CD8-positive, alpha-beta memory T cell (primary cell): ENCODE measurements at regions not wholly inside any gene's neighbourhood (a gene's known extent, or its start where the extent isn't known, plus 50 kb on each side); places are given as distances from the start of the nearest gene placed in this dataset.

Source experiments
- CTCF ChIA-PET: fragments of 350-600 bp; sonication (Branson Sonifier 250); formaldehyde crosslinking; loops from one replicate; lab custom pipeline; 2021; ENCODE audit warnings: antibody characterized with exemption; lab: Charles Lee
- POLR2A ChIA-PET: fragments of 350-600 bp; sonication (Branson Sonifier 250); formaldehyde crosslinking; loops from one replicate; lab custom pipeline; 2021; ENCODE audit warnings: antibody characterized with exemption; lab: Charles Lee
- DNase-seq, 5 donors: peaks; one replicate each; pipeline versions ENCODE4 v3.0.0 to v3.0.0-alpha.2; 2020 to 2022; ENCODE audit warnings: mixed read lengths in 1 of 5
- H3K27ac ChIP-seq: one replicate; pipeline ENCODE4 v1.7.0; 2013; ENCODE audit warnings: low read depth, mild to moderate bottlenecking, low read length, moderate library complexity
- H3K27me3 ChIP-seq: 2 replicates; pipeline ENCODE4 v1.7.0; 2013; ENCODE audit warnings: low read length, mild to moderate bottlenecking; ENCODE audit not compliant: insufficient read depth, poor library complexity, severe bottlenecking
- H3K36me3 ChIP-seq: 2 replicates; pipeline ENCODE4 v1.7.0; 2013; ENCODE audit warnings: mild to moderate bottlenecking, low read length, moderate library complexity; ENCODE audit not compliant: insufficient read depth
- H3K4me1 ChIP-seq: 2 replicates; pipeline ENCODE4 v1.7.0; 2013; ENCODE audit warnings: mild to moderate bottlenecking, low read length, moderate library complexity; ENCODE audit not compliant: insufficient read depth
- H3K4me3 ChIP-seq: 2 replicates; pipeline ENCODE4 v1.7.0; 2013; ENCODE audit warnings: mild to moderate bottlenecking, low read length
- H3K9me3 ChIP-seq: 2 replicates; pipeline ENCODE4 v1.7.0; 2013; ENCODE audit warnings: mild to moderate bottlenecking, low read length
- H3K27ac Mint-ChIP-seq, 8 donors: one replicate each; pipeline ENCODE4 v1.8.0; 2020 to 2021; ENCODE audit warnings: mixed read lengths in 8 of 8, mild to moderate bottlenecking in 6 of 8, inconsistent platforms in 3 of 8, moderate library complexity in 3 of 8
- H3K27me3 Mint-ChIP-seq, 2 donors: one replicate each; pipeline ENCODE4 v1.8.0; 2020 to 2021; ENCODE audit warnings: mixed read lengths in 2 of 2, mild to moderate bottlenecking in 1 of 2, moderate library complexity in 1 of 2
- H3K36me3 Mint-ChIP-seq, 3 donors: one replicate each; pipeline ENCODE4 v1.8.0; 2020 to 2021; ENCODE audit warnings: mixed read lengths in 3 of 3, inconsistent platforms in 1 of 3, mild to moderate bottlenecking in 1 of 3
- H3K4me1 Mint-ChIP-seq, 3 donors: one replicate each; pipeline ENCODE4 v1.8.0; 2020 to 2021; ENCODE audit warnings: mixed read lengths in 3 of 3, inconsistent platforms in 1 of 3, mild to moderate bottlenecking in 1 of 3
- H3K4me3 Mint-ChIP-seq, 7 donors: one replicate each; pipeline ENCODE4 v1.8.0; 2020 to 2021; ENCODE audit warnings: mixed read lengths in 7 of 7, mild to moderate bottlenecking in 6 of 7, moderate library complexity in 4 of 7, inconsistent platforms in 2 of 7
- H3K9me3 Mint-ChIP-seq, 5 donors: one replicate each; pipeline ENCODE4 v1.8.0; 2020 to 2022; ENCODE audit warnings: mixed read lengths in 5 of 5, mild to moderate bottlenecking in 3 of 5, moderate library complexity in 2 of 5, inconsistent platforms in 1 of 5

DNA sequence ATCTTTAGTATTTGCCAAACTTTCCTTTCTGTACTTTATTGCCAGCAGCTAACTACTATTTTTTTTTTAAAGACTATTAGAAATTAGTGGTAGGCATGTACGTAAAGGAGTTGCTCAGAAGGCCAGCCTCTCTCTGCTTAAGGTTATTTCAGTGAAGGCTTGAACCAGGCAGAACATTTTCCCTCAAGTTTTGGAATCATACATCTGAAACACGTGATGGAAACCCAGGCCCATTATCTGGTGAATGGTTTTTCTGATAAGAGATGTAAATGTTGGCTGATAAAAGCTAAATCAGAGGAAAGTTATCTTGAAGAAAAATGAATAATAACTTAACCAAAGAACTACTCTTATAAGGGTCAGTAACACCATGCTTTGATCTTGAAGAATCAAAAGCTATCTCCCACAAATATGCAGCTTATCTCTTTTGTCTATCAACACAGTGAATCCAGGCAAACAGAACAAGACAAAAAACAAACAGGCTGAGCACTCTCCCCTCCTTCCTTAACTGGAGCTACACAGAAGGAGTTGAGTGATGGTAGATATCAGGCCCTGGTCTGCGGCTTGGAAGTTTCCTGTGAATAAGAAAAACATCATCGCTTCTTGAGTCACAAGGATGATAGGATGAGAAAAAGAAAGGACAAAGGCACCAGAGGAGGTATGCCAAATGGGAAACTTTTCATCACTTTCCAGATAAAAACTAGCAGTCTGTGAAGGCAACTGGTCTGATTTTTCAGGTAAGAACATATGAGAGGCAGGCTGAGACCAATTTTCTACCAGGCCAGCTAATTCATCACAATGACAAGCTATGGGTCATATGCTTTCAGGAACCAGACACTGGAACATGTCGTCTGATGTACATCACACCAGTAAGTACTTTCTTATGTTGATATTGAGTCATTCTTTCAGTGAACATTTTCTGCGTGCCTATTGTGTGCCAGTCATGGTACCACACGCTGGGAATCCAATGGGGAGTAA lies 88.4 kb upstream of the STK17B start:
- Mint-ChIP-seq H3K27ac (peak overlapping the region; percentile 73 to 95 (median 92)), H3K4me3 (peak overlapping the region; percentile 30 to 75 (median 68)), H3K9me3 (no peaks in the 10 kb centered on the region), H3K4me1 (peaks cover 53 to 77% (median 74%) of the 10 kb centered on the region in 3 donors), H3K36me3 (no peaks in the 10 kb centered on the region), H3K27me3 (no peaks in the 10 kb centered on the region)
- POLR2A ChIA-PET: interaction anchor here (0.7 to 1.9 kb wide), 4 partner anchors 11 to 77 kb away, joined by 3 to 5 read pairs (median 4); no protein-coding TSS in a partner anchor
- H3K4me3 ChIP-seq: peak overlapping the region; percentile 60
- DNase-seq: peak in 1 of 5 donors; percentile 44
- CTCF ChIA-PET: interaction anchor here (0.9 to 3.4 kb wide), 15 partner anchors 9 to 191 kb away, joined by 3 to 13 read pairs (median 4); partner anchors contain the start of genes DNAH7 and STK17B
- H3K9me3 ChIP-seq: no peaks in the 10 kb centered on the region
- H3K27ac ChIP-seq: peak overlapping the region; percentile 55
- peaks cover 63% of the 10 kb centered on the region for H3K4me1 ChIP-seq
- no peaks in the 10 kb centered on the region for H3K36me3 ChIP-seq
- H3K27me3 ChIP-seq: no peaks in the 10 kb centered on the region

DNA sequence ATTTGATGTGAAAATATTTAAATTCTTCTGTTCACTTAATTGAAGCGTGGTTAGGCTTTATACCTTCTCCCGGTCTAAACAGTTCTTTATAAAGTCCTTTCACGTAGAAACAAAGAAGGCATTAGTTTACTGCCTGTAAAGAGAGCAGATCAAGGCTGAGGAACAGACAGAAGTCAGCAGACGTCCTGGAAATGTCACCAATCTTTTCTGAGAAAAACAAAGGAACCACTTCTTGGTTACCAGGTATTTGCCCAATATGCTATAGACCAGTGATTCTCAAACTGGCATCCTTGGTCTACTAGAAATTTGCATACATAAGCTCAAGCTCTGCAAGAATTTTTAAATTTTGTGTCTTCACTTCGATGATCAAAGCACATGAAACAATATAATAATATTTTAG lies 89.2 kb upstream of the STK17B start:
- peak in 1 of 5 donors; percentile 52 for DNase-seq
- H3K4me1 ChIP-seq: peaks cover 67% of the 10 kb centered on the region

DNA sequence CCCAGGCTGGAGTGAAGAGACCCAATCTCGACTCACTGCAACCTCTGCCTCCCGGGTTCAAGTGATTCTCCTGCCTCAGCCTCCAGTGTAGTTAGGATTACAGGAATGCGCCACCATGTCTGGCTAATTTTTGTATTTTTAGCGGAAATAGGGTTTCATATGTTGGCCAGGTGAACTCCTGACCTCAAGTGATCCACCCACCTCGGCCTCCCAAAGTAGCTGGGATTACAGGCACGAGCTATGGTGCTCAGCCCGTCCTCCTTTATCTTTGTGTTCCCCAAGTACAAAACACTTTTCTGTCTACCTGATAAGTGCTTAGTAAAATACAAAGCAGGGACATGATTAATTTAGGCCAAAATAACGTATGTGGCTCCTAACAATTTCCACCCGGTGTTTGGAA lies 91.2 kb upstream of the STK17B start:
- Histone ChIP-seq H3K36me3 (no peaks in the 10 kb centered on the region), H3K4me1 (peaks cover 83% of the 10 kb centered on the region), H3K9me3 (no peaks in the 10 kb centered on the region), H3K27me3 (no peaks in the 10 kb centered on the region), H3K4me3 (peak overlapping the region; percentile 38), H3K27ac (peak overlapping the region; percentile 34)
- no peaks in the 10 kb centered on the region for H3K27me3 Mint-ChIP-seq
- no peaks in the 10 kb centered on the region for H3K9me3 Mint-ChIP-seq
- peak overlapping the region; percentile 81 to 98 (median 96) for H3K27ac Mint-ChIP-seq
- ChIA-PET CTCF (interaction anchor here (0.9 to 1.2 kb wide), 3 partner anchors 9 to 185 kb away, joined by 3 to 6 read pairs (median 3); no protein-coding TSS in a partner anchor), POLR2A (interaction anchor here (0.7 to 1.3 kb wide), 3 partner anchors 86 to 96 kb away, joined by 3 to 5 read pairs (median 5); partner anchors contain the start of gene STK17B)
- H3K36me3 Mint-ChIP-seq: no peaks in the 10 kb centered on the region
- H3K4me3 Mint-ChIP-seq: peak overlapping the region; percentile 14 to 84 (median 79)
- DNase-seq: no peak
- peaks cover 57 to 90% (median 87%) of the 10 kb centered on the region in 3 donors for H3K4me1 Mint-ChIP-seq

More for the DNA sequence above, 89.2 kb upstream of the STK17B start:
- Histone ChIP-seq H3K27ac (peak overlapping the region; percentile 55), H3K27me3 (no peaks in the 10 kb centered on the region), H3K4me3 (peak overlapping the region; percentile 60), H3K36me3 (no peaks in the 10 kb centered on the region), H3K9me3 (no peaks in the 10 kb centered on the region)
- no peaks in the 10 kb centered on the region for H3K9me3 Mint-ChIP-seq
- CTCF ChIA-PET: interaction anchor here (0.9 to 3.4 kb wide), 11 partner anchors 8 to 182 kb away, joined by 3 to 13 read pairs (median 3); partner anchors contain the start of gene STK17B
- H3K36me3 Mint-ChIP-seq: no peaks in the 10 kb centered on the region
- POLR2A ChIA-PET: interaction anchor here (1.4 kb wide), 1 partner anchor 27 kb away, joined by 5 read pairs; no protein-coding TSS in a partner anchor
- H3K4me1 Mint-ChIP-seq: peaks cover 54 to 82% (median 81%) of the 10 kb centered on the region in 3 donors
- peak overlapping the region; percentile 73 to 95 (median 92) for H3K27ac Mint-ChIP-seq
- H3K4me3 Mint-ChIP-seq: peak overlapping the region; percentile 30 to 75 (median 68)
- no peaks in the 10 kb centered on the region for H3K27me3 Mint-ChIP-seq

DNA sequence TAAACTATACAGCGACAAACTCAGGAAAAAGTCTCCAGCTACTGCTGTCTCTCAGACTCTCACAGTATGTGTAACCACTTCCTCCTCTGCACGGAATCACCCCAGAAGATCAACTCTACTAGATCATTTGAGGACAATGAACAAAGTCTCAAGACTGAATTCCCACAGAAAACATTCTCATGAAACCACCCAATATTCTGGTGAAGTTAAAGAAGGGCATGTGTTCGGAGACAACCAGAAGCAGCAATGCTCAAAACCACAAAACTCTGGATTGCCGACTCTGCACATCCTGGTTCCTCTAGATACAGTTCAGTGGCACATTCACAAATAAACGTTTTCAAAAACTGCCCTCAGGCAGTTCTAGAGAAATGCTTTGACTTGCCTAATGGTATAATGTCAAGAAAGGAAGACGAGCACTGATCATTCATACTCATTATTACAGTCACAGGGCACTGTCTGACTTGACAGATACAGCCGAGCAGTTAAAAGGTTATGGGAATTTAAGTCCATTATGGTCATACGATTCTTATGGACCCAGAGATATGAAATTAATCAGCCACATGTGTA lies 91.9 kb upstream of the STK17B start:
- no peaks in the 10 kb centered on the region for H3K27me3 Mint-ChIP-seq
- POLR2A ChIA-PET: interaction anchor here (0.7 to 1.3 kb wide), 3 partner anchors 87 to 96 kb away, joined by 3 to 5 read pairs (median 5); partner anchors contain the start of gene STK17B
- H3K4me1 Mint-ChIP-seq: peaks cover 62 to 91% (median 88%) of the 10 kb centered on the region in 3 donors
- no peaks in the 10 kb centered on the region for H3K36me3 Mint-ChIP-seq
- peak overlapping the region; percentile 81 to 98 (median 96) for H3K27ac Mint-ChIP-seq
- CTCF ChIA-PET: interaction anchor here (0.9 kb wide), 2 partner anchors 9 to 89 kb away, joined by 3 read pairs; no protein-coding TSS in a partner anchor
- H3K9me3 Mint-ChIP-seq: no peaks in the 10 kb centered on the region
- H3K4me3 ChIP-seq: peak overlapping the region; percentile 38
- no peaks in the 10 kb centered on the region for H3K36me3 ChIP-seq
- peak overlapping the region; percentile 34 for H3K27ac ChIP-seq
- peaks cover 89% of the 10 kb centered on the region for H3K4me1 ChIP-seq
- H3K27me3 ChIP-seq: no peaks in the 10 kb centered on the region
- DNase-seq: peak; percentile 8 to 81 (median 63)
- peak overlapping the region; percentile 14 to 84 (median 79) for H3K4me3 Mint-ChIP-seq
- no peaks in the 10 kb centered on the region for H3K9me3 ChIP-seq

DNA sequence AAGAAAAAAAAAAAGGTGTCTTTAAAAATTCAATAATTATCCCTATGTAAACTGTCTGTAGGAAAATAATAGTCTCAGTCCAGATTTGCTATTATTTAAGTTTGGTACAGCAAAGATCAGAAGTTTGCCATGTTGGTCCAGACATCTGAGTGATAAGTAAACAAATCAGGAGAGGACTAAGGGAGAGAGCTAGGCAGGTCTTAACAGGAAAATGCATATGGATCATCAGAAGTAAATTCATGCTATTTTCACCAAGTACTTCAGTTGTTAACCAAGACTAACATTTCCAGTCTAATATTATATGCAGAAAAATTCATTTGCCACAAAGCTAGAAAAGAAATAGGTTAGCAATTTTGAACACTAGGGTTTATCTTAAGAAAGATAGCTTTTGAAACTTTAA lies 95.0 kb upstream of the STK17B start:
- H3K27ac Mint-ChIP-seq: peak overlapping the region in 3 of 8 donors; percentile 35 to 72 (median 36)
- H3K9me3 Mint-ChIP-seq: no peaks in the 10 kb centered on the region
- Histone ChIP-seq H3K4me1 (peaks cover 81% of the 10 kb centered on the region), H3K27me3 (no peaks in the 10 kb centered on the region), H3K4me3 (no peak overlapping the region), H3K36me3 (no peaks in the 10 kb centered on the region), H3K27ac (no peak overlapping the region), H3K9me3 (no peaks in the 10 kb centered on the region)
- CTCF ChIA-PET: interaction anchor here (0.9 to 1.7 kb wide), 4 partner anchors 10 to 46 kb away, joined by 3 to 6 read pairs (median 3); no protein-coding TSS in a partner anchor
- H3K36me3 Mint-ChIP-seq: no peaks in the 10 kb centered on the region
- H3K4me3 Mint-ChIP-seq: no peak overlapping the region
- H3K27me3 Mint-ChIP-seq: no peaks in the 10 kb centered on the region
- no peak for DNase-seq
- POLR2A ChIA-PET: interaction anchor here (0.7 kb wide), 1 partner anchor 68 kb away, joined by 3 read pairs; no protein-coding TSS in a partner anchor
- H3K4me1 Mint-ChIP-seq: peaks cover 56 to 86% (median 79%) of the 10 kb centered on the region in 3 donors

DNA sequence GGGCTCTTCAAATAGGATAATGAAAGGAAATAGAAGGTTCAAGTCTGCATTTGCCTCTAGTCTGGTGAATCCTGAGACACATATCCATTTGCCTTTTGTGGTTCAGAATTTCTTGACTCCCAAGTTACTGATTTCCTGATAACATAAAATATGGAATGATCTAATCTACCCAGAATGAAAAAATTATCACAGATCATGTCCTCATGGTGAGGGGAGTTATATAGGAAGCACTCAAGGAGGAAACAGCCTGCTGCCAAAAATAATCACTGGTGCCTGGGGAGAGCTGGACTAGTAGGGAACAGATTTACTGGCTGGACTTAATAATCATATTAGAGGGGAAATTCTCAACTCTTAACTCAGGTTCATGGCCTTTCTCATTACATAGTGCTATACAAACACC lies 95.5 kb upstream of the STK17B start:
- no peak overlapping the region for H3K4me3 ChIP-seq
- H3K4me1 ChIP-seq: peaks cover 76% of the 10 kb centered on the region
- POLR2A ChIA-PET: interaction anchor here (0.7 kb wide), 1 partner anchor 68 kb away, joined by 3 read pairs; no protein-coding TSS in a partner anchor
- H3K27ac ChIP-seq: no peak overlapping the region
- H3K9me3 ChIP-seq: no peaks in the 10 kb centered on the region
- H3K27ac Mint-ChIP-seq: peak overlapping the region in 4 of 8 donors; percentile 25 to 90 (median 68)
- H3K4me3 Mint-ChIP-seq: no peak overlapping the region
- H3K36me3 Mint-ChIP-seq: no peaks in the 10 kb centered on the region
- peaks cover 56 to 83% (median 78%) of the 10 kb centered on the region in 3 donors for H3K4me1 Mint-ChIP-seq
- no peak for DNase-seq
- H3K27me3 Mint-ChIP-seq: no peaks in the 10 kb centered on the region
- no peaks in the 10 kb centered on the region for H3K27me3 ChIP-seq
- no peaks in the 10 kb centered on the region for H3K36me3 ChIP-seq
- CTCF ChIA-PET: interaction anchor here (1.0 to 1.7 kb wide), 5 partner anchors 10 to 188 kb away, joined by 3 to 6 read pairs (median 3); no protein-coding TSS in a partner anchor
- H3K9me3 Mint-ChIP-seq: no peaks in the 10 kb centered on the region

DNA sequence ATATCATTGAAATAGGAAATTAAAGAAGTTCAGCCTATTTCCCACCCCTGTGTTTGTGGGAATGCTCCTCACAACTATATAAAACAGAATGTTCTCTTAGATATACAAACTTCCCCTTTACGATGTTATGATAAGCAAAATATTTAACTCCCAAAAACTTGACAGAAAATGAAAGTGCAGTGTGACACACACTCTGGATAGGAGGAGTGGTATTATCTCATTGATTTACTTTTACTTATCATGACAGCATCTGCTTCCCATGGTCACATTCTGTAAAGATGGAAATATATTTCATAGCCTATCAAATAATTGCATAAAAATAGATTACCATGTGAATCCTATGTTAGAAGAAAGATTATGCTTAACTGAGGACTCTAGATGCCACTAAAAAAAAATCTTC lies 96.6 kb upstream of the STK17B start:
- peak overlapping the region; percentile 28 for H3K27ac ChIP-seq
- H3K27ac Mint-ChIP-seq: peak overlapping the region in 7 of 8 donors; percentile 71 to 96 (median 80)
- ChIA-PET POLR2A (interaction anchor here (1.2 kb wide), 1 partner anchor 38 kb away, joined by 3 read pairs; no protein-coding TSS in a partner anchor), CTCF (interaction anchor here (0.9 to 1.5 kb wide), 4 partner anchors 9 to 190 kb away, joined by 3 to 6 read pairs (median 4); no protein-coding TSS in a partner anchor)
- H3K27me3 ChIP-seq: no peaks in the 10 kb centered on the region
- peaks cover 46 to 72% (median 66%) of the 10 kb centered on the region in 3 donors for H3K4me1 Mint-ChIP-seq
- H3K4me1 ChIP-seq: peaks cover 64% of the 10 kb centered on the region
- H3K36me3 ChIP-seq: no peaks in the 10 kb centered on the region
- H3K36me3 Mint-ChIP-seq: no peaks in the 10 kb centered on the region
- peak overlapping the region; percentile 57 to 80 (median 71) for H3K4me3 Mint-ChIP-seq
- H3K9me3 Mint-ChIP-seq: no peaks in the 10 kb centered on the region
- H3K9me3 ChIP-seq: no peaks in the 10 kb centered on the region
- peak overlapping the region; percentile 46 for H3K4me3 ChIP-seq
- H3K27me3 Mint-ChIP-seq: no peaks in the 10 kb centered on the region
- DNase-seq: no peak
